Activated CD4-positive, alpha-beta T cell treated with anti-CD3 and anti-CD28 coated beads, Interleukin-2, amount 10 ng/mL, durations not matched to agents 24 days and 14 days (primary cell): ENCODE measurements at regions not wholly inside any gene's neighbourhood (a gene's known extent, or its start where the extent isn't known, plus 50 kb on each side); places are given as distances from the start of the nearest gene placed in this dataset.

Source experiments
- DNase-seq: peaks from one replicate; pipeline ENCODE4 v3.0.0; 2022
- H3K27ac Mint-ChIP-seq: one replicate; pipeline ENCODE4 v1.8.0; 2022; ENCODE audit warnings: mild to moderate bottlenecking, mixed read lengths
- H3K27me3 Mint-ChIP-seq: one replicate; pipeline ENCODE4 v1.8.0; 2022; ENCODE audit warnings: mixed read lengths
- H3K36me3 Mint-ChIP-seq: one replicate; pipeline ENCODE4 v1.8.0; 2022; ENCODE audit warnings: low read depth, mild to moderate bottlenecking, mixed read lengths
- H3K4me1 Mint-ChIP-seq: one replicate; pipeline ENCODE4 v1.8.0; 2021; ENCODE audit warnings: mixed read lengths
- H3K4me3 Mint-ChIP-seq: one replicate; pipeline ENCODE4 v1.8.0; 2022; ENCODE audit warnings: mild to moderate bottlenecking, moderate library complexity, mixed read lengths
- H3K9me3 Mint-ChIP-seq: one replicate; pipeline ENCODE4 v1.8.0; 2021; ENCODE audit warnings: mixed read lengths
- intact Hi-C: fragments of 100-400 bp; cut with micrococcal nuclease; formaldehyde crosslinking; loops from one replicate; pipeline ENCODE4 v1.15.1; 2023

GRCh38 chr5:12277504-12278192 is 373.4 kb upstream of the CTNND2 start:
- Mint-ChIP-seq H3K27ac (no peak overlapping the region), H3K27me3 (no peaks in the 10 kb centered on the region), H3K4me1 (no peaks in the 10 kb centered on the region), H3K9me3 (peaks cover 6% of the 10 kb centered on the region), H3K36me3 (no peaks in the 10 kb centered on the region), H3K4me3 (no peak overlapping the region)
- no peak for DNase-seq
- intact Hi-C loops, result no loop called here

GRCh38 chr5:12274236-12274635 is 370.0 kb upstream of the CTNND2 start:
- Mint-ChIP-seq H3K9me3 (peaks cover 6% of the 10 kb centered on the region), H3K36me3 (no peaks in the 10 kb centered on the region), H3K4me3 (no peak overlapping the region), H3K27me3 (no peaks in the 10 kb centered on the region), H3K27ac (no peak overlapping the region), H3K4me1 (no peaks in the 10 kb centered on the region)
- DNase-seq, result no peak
- intact Hi-C loops, result no loop called here

- no peak overlapping the region for H3K4me3 Mint-ChIP-seq
- intact Hi-C loops, result no loop called here
- H3K36me3 Mint-ChIP-seq, result no peaks in the 10 kb centered on the region
- H3K27ac Mint-ChIP-seq, result no peak overlapping the region
- no peaks in the 10 kb centered on the region for H3K27me3 Mint-ChIP-seq
- H3K4me1 Mint-ChIP-seq, result no peaks in the 10 kb centered on the region
- peaks cover 6% of the 10 kb centered on the region for H3K9me3 Mint-ChIP-seq
- no peak for DNase-seq
Measured at GRCh38 chr5:12272389-12272788, 368.1 kb upstream of the CTNND2 start.

GRCh38 chr5:12270914-12271313 is 366.7 kb upstream of the CTNND2 start:
- no peak for DNase-seq
- H3K36me3 Mint-ChIP-seq, result no peaks in the 10 kb centered on the region
- intact Hi-C loops, result no loop called here
- H3K9me3 Mint-ChIP-seq, result no peaks in the 10 kb centered on the region
- H3K4me1 Mint-ChIP-seq, result no peaks in the 10 kb centered on the region
- H3K4me3 Mint-ChIP-seq, result no peak overlapping the region
- no peak overlapping the region for H3K27ac Mint-ChIP-seq
- no peaks in the 10 kb centered on the region for H3K27me3 Mint-ChIP-seq

GRCh38 chr5:12269164-12269563 is 364.9 kb upstream of the CTNND2 start:
- DNase-seq, result no peak
- no peaks in the 10 kb centered on the region for H3K36me3 Mint-ChIP-seq
- intact Hi-C loops, result no loop called here
- H3K27ac Mint-ChIP-seq, result no peak overlapping the region
- H3K4me3 Mint-ChIP-seq, result no peak overlapping the region
- H3K9me3 Mint-ChIP-seq, result no peaks in the 10 kb centered on the region
- no peaks in the 10 kb centered on the region for H3K4me1 Mint-ChIP-seq
- no peaks in the 10 kb centered on the region for H3K27me3 Mint-ChIP-seq

GRCh38 chr5:12258549-12258948 is 354.3 kb upstream of the CTNND2 start:
- intact Hi-C loops, result no loop called here
- Mint-ChIP-seq H3K36me3 (no peaks in the 10 kb centered on the region), H3K9me3 (peaks cover 4% of the 10 kb centered on the region), H3K27ac (no peak overlapping the region), H3K27me3 (no peaks in the 10 kb centered on the region), H3K4me1 (no peaks in the 10 kb centered on the region), H3K4me3 (no peak overlapping the region)
- no peak for DNase-seq

- peaks cover 4% of the 10 kb centered on the region for H3K9me3 Mint-ChIP-seq
- H3K4me3 Mint-ChIP-seq, result no peak overlapping the region
- DNase-seq, result no peak
- H3K27ac Mint-ChIP-seq, result no peak overlapping the region
- H3K4me1 Mint-ChIP-seq, result no peaks in the 10 kb centered on the region
- intact Hi-C loops, result no loop called here
- H3K36me3 Mint-ChIP-seq, result no peaks in the 10 kb centered on the region
- H3K27me3 Mint-ChIP-seq, result no peaks in the 10 kb centered on the region
Measured at GRCh38 chr5:12250454-12250853, 346.2 kb upstream of the CTNND2 start.

GRCh38 chr5:12248831-12249230 is 344.6 kb upstream of the CTNND2 start:
- Mint-ChIP-seq H3K9me3 (peaks cover 4% of the 10 kb centered on the region), H3K36me3 (no peaks in the 10 kb centered on the region), H3K27ac (no peak overlapping the region), H3K4me1 (no peaks in the 10 kb centered on the region), H3K27me3 (no peaks in the 10 kb centered on the region), H3K4me3 (no peak overlapping the region)
- intact Hi-C loops, result no loop called here
- DNase-seq, result no peak

- peaks cover 13% of the 10 kb centered on the region for H3K9me3 Mint-ChIP-seq
- intact Hi-C loops, result no loop called here
- no peak overlapping the region for H3K4me3 Mint-ChIP-seq
- H3K27me3 Mint-ChIP-seq, result no peaks in the 10 kb centered on the region
- H3K27ac Mint-ChIP-seq, result no peak overlapping the region
- H3K36me3 Mint-ChIP-seq, result no peaks in the 10 kb centered on the region
- DNase-seq, result no peak
- no peaks in the 10 kb centered on the region for H3K4me1 Mint-ChIP-seq
Measured at GRCh38 chr5:12246036-12246435, 341.8 kb upstream of the CTNND2 start.

- Mint-ChIP-seq H3K4me3 (no peak overlapping the region), H3K27ac (no peak overlapping the region), H3K36me3 (no peaks in the 10 kb centered on the region), H3K27me3 (no peaks in the 10 kb centered on the region), H3K9me3 (peaks cover 13% of the 10 kb centered on the region), H3K4me1 (no peaks in the 10 kb centered on the region)
- intact Hi-C loops, result no loop called here
- no peak for DNase-seq
Measured at GRCh38 chr5:12245429-12245828, 341.2 kb upstream of the CTNND2 start.

GRCh38 chr5:12242950-12243888 is 339.0 kb upstream of the CTNND2 start:
- Mint-ChIP-seq H3K27ac (no peak overlapping the region), H3K4me1 (no peaks in the 10 kb centered on the region), H3K36me3 (no peaks in the 10 kb centered on the region), H3K27me3 (no peaks in the 10 kb centered on the region), H3K4me3 (no peak overlapping the region), H3K9me3 (peaks cover 13% of the 10 kb centered on the region)
- intact Hi-C loops, result no loop called here
- no peak for DNase-seq

GRCh38 chr5:12237837-12238575 is 333.8 kb upstream of the CTNND2 start:
- Mint-ChIP-seq H3K27me3 (no peaks in the 10 kb centered on the region), H3K4me3 (no peak overlapping the region), H3K36me3 (no peaks in the 10 kb centered on the region), H3K4me1 (no peaks in the 10 kb centered on the region), H3K27ac (no peak overlapping the region), H3K9me3 (peaks cover 10% of the 10 kb centered on the region)
- intact Hi-C loops, result no loop called here
- no peak for DNase-seq

GRCh38 chr5:12230659-12231058 is 326.4 kb upstream of the CTNND2 start:
- DNase-seq, result no peak
- Mint-ChIP-seq H3K36me3 (no peaks in the 10 kb centered on the region), H3K9me3 (no peaks in the 10 kb centered on the region), H3K27me3 (no peaks in the 10 kb centered on the region), H3K4me3 (no peak overlapping the region), H3K4me1 (no peaks in the 10 kb centered on the region), H3K27ac (no peak overlapping the region)
- intact Hi-C loops, result no loop called here

- Mint-ChIP-seq H3K4me1 (no peaks in the 10 kb centered on the region), H3K9me3 (peaks cover 4% of the 10 kb centered on the region)
Measured at GRCh38 chr5:12217039-12217438, 312.8 kb upstream of the CTNND2 start.

More at GRCh38 chr5:12217039-12217438, 312.8 kb upstream of the CTNND2 start:
- Mint-ChIP-seq H3K27me3 (no peaks in the 10 kb centered on the region), H3K36me3 (no peaks in the 10 kb centered on the region), H3K27ac (no peak overlapping the region), H3K4me3 (no peak overlapping the region)
- DNase-seq, result no peak
- intact Hi-C loops, result no loop called here
